CD4-positive, alpha-beta T cell treated with Interleukin-1 beta for 1 hour (primary cell): ENCODE measurements at regions not wholly inside any gene's neighbourhood (a gene's known extent, or its start where the extent isn't known, plus 50 kb on each side); places are given as distances from the start of the nearest gene placed in this dataset.
"Not testable (repeated sequence)": the region's sequence is repeated elsewhere in the genome, so short reads cannot be mapped to it uniquely, and the experiment has no call there.

Source experiments
- DNase-seq, 2 donors: peaks; one replicate each; pipeline ENCODE4 v3.0.0-alpha.2; 2020 to 2022

DNA sequence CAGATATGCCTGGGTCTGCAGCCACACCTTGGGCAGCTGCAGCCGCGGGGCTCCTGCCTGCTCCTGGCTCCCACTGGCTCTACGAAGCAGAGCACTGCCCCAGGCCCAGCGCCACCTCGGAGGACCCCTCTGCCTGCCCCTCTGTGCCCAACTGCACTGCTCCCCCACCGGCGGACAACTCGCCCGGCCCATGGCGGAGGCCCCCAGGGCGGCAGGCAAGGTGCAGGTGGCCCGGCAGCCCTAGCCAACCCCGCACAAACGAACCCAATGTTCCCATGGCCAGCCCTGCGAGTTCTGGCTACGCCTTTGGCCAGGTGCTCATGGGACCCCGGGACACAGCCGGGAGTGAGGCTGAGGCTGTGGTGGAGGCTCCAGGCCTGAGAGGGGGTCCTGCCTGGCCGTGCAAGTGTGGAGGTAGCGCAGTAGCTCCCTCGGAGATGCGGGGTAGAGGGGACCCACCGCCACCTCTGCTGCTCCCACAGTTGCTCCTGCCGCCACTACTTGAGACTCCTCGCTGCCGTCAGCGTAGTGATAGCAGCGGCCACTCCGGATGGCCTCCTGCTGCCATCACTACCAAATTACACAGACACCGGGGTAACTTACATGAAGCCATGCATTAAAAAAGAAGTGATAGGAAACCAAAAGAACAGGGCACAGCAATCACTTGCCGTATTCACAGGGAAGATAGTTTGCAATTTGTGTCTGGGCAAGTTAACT, 97.3 kb upstream of the SP4 start:
- DNase-seq = no peak

DNA sequence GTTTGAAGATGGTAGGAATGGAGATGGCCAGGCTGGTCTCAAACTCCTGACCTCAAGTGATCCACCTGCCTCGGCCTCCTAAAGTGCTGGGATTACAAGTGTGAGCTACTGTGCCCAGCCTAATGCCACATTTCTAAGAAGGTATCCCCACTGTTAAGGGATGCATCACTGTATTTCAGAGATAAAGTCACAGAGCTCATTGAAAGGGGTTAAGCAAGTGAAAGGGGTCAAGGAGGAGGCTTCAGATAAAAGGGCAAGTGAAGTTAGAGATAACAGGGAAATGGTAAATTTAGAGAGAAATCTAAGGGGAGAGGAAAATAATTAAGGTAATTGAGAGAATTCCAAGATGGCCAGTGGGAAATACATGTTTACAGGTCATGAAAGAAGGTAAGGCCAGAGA, 93.0 kb upstream of the SP4 start:
- no peak for DNase-seq

DNA sequence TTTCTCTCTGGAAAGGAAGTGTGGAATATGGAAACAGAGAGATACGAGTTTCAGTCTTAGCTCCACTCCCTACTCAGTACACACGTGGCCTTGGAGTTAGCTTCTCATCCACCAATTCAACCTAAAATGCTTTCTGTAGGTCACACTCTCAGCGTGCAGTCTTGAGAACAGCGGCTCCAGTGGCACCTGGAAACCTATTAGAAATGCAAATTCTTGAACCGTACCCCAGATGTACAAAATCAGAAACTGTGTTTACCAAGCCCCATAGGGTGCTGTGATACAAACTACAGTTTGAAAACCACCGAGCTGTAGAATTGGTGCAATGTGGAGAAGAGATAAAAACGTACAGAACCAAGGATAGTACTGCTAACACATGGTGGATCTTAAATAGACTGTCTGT, 91.1 kb upstream of the SP4 start:
- DNase-seq = no peak

GRCh38 chr7:21338728-21339164, 89.1 kb upstream of the SP4 start:
- DNase-seq = peak; percentile 31 to 49

- DNase-seq = not testable (repeated sequence)
Measured at GRCh38 chr7:21344900-21345299, 83.0 kb upstream of the SP4 start.

DNA sequence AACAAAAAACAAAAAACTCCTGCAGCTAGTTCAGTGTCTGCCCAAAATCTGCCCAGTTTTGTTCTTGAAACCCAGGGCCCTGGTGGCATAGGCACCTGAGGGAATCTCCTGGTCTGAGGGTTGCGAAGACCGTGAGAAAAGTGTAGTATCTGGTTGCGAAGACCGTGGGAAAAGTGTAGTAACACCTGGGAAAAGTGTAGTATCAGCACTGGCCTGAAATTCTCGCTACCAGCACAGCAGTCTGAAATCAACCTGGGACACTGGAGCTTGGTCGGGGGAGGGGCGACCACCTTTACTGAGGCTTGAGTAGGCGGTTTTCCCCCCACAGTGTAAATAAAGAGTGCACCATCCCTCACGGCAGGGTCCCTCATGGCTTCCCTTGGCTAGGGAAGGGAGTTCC, 82.5 kb upstream of the SP4 start:
- DNase-seq = no peak

GRCh38 chr7:21346297-21346696, 81.6 kb upstream of the SP4 start:
- DNase-seq = no peak

DNA sequence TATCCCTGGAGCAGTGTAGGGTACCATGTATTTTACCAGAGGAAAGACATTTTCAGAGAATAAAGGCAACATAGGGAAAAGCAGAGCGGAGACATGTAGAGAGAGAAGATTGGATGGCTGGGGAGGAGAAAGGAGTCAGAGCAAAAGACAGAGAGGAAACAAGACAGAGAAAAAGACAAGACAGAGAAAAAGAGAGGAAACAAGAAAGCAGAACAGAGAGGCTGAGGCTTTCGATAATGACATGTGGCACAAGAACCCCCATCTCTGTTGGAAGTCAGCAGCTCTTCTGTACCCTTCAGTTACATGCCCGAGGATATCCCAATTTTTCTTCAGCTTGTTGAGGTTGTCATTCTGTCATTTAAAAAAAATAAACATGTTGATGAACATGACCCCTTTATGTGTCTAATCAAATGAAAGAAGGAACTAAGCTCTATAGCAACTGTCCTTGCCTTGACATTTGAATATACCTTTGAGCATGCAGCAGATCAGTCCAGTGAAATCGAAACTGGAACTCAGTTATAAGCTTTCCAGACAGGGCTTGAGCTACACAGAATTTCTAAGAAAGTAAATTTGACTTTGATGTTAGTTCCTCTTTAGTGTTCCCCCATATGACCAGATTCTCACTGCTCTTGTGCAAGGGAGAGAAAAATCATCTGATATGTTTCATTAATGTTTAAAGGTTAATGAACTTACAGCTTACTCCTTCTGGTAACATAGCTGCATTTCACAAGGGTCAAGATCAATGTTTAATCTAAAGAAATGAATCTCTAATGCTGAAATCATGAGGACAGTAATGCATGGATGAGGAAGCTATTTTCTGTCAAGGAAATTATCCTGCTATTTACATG, 75.1 kb upstream of the SP4 start:
- DNase-seq = peak in 1 of 2 donors; percentile 63

GRCh38 chr7:21353388-21353780, 74.5 kb upstream of the SP4 start:
- no peak for DNase-seq

GRCh38 chr7:21354284-21354683, 73.6 kb upstream of the SP4 start:
- no peak for DNase-seq

GRCh38 chr7:21355406-21355874, 72.4 kb upstream of the SP4 start:
- peak; percentile 65 to 71 for DNase-seq

GRCh38 chr7:21356616-21357015, 71.3 kb upstream of the SP4 start:
- no peak for DNase-seq

DNA sequence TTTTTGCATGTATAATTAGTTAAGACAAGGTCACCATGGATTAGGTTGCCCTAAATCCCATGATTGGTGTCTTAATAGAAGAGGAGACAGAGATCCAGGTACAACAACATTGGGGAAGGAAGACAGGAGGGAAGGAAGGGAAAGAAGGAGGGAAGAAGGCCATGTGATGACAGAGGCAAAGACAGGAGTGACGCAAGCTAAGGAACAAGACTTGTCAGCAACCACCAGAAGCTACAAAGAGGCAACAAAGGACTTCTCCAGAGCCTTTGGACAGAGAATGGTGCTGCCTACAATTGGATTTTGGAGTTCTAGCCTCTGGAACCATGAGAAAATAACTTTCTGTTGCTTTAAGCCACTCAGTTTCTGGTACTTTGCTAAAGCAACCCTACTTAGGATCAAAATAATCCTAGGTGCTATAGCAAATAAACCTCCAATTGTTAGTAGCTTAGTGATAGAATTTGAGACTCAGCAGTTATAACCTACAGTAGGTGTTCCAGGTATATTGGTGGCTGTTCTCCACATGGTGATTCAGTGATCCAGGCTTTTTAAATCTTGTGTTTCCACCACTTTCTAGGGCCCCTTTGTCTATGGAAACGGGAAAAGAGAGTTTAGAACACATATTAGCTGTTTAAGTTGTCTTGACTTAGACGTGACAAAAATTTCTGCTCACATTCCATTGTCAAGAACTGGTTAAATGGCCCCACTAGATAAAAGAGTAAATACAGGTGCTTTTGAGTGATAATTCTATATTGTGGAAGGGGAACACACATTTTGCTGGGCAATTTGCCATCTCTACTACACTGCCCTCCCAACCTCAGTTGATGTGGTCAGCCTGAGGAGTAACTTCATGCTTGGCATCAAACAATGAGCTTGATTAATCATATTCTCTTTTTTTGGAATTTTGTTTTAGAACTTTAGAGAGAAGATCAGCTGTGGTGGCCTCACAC, 70.5 kb upstream of the SP4 start:
- DNase-seq = no peak

GRCh38 chr7:21358648-21359047, 69.2 kb upstream of the SP4 start:
- DNase-seq = no peak

GRCh38 chr7:21359163-21359562, 68.7 kb upstream of the SP4 start:
- no peak for DNase-seq

GRCh38 chr7:21361413-21362125, 66.3 kb upstream of the SP4 start:
- no peak for DNase-seq

- no peak for DNase-seq
Measured at GRCh38 chr7:21364801-21365271, 63.0 kb upstream of the SP4 start.

DNA sequence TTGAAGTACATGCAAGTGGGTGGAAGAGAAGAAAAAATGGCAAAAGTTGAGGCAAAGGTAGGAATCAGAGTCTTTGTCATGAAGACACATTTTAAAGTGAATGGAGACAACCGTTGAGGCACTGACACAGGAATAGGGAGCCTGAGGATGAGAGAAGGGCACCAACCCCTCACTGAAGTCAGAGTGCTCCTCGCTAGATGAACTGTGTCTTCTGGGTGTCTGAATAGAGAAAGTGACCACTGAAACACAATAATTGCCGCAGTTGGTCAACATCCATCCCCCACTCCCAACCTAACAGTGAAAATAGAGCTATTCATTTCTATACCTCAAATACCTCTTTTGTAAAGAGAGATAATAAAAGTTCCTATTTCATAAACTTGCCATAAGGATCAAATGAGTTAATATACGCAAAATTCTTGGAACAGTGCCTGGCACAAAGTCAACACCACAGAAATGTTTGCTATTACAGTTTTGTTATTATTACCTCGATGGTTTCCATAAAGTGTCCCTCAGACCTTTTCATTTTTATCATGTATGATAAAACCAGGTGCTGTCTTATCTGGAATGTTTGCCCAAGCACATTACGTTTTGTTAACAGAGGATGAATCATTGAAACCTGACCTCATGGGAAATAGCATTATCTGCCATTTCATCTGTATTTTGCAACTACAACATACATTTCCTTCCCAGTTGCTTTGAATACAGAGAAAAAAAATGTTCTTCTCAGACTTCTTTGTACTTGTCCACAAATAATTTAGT, 61.8 kb upstream of the SP4 start:
- DNase-seq = no peak

DNA sequence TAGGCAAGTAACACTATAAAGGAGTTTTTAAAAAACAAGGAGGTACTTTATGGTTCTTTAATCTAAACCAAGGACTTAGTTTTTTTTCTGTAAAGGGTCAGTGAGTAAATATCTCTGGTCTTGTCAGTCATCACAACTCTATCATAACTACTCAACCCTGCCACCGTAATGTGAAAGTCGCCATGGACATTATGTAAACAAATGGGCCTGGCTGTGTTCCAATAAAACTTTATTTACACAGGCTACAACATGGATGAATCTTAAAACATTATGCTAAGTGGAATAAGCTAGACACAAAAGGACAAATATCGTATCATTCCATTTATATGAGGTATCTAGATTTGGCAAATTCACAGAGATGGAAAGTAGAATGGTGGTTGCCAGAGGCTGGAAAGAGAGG, 60.8 kb upstream of the SP4 start:
- no peak for DNase-seq

DNA sequence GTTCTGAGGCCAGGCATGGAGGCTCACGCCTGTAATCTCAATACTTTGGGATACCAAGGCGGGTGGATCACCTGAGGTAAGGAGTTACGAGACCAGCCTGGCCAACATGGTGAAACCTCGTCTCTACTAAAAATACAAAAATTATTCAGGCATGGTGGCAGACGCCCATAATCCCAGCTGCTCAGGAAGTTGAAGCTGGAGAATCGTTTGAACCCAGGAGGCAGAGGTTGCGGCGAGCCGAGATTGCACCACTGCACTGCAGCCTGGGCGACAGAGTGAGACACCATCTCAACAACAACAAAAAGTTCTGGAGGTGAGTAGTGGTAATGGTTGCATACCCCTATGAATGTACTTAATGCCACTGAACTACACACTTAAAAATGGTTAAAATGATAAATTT, 60.3 kb upstream of the SP4 start:
- DNase-seq = no peak

DNA sequence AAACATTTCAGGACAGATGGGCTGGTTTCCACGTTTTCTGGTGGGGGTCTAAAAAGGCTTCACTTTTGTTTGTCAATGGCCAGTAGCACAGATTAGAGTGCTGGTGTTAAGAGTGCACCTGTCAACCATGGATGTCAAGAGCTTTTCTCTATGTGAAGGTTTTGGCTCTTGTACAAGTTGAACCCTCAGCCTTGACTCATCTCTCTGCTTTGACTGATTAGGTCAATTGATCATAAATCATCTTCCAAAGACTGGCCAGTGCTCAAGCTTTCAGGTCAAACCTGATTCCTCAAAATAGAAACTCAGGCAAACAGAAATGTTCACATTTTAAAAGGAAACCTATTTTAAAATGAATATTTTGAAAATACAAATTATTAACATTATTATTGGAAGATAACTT, 59.6 kb upstream of the SP4 start:
- DNase-seq = no peak
